MCF 10A (cell line): ENCODE measurements at regions not wholly inside any gene's neighbourhood (a gene's known extent, or its start where the extent isn't known, plus 50 kb on each side); places are given as distances from the start of the nearest gene placed in this dataset.

Experiments
- BruUV-seq: library from RNA; stranded (reverse); fragments of 400-500 nt; replicated peaks from 2 replicates; lab custom pipeline; 2021; lab: Mats Ljungman, UMichigan
- CTCF ChIA-PET: fragments of 300-600 bp; sonication (Branson Sonifier 250); formaldehyde crosslinking; extraction: SDS; loops from one replicate; lab custom pipeline; 2021; ENCODE audit warnings: antibody characterized with exemption, inconsistent platforms; lab: Yijun Ruan, JAX
- POLR2A ChIA-PET: fragments of 300-600, 350-650 bp; sonication (Branson Sonifier 250); formaldehyde crosslinking; extraction: SDS; loops from one replicate; lab custom pipeline; 2020; ENCODE audit warnings: antibody characterized with exemption, inconsistent platforms; lab: Yijun Ruan, JAX
- DNase-seq: peaks from one replicate; pipeline ENCODE4 v3.0.0-alpha.2; 2018; ENCODE audit not compliant: unreplicated experiment
- H3K27ac Mint-ChIP-seq: one replicate; pipeline ENCODE4 v1.8.0; 2022; ENCODE audit warnings: mild to moderate bottlenecking, low read depth, mixed read lengths; ENCODE audit not compliant: unreplicated experiment
- H3K27me3 Mint-ChIP-seq: one replicate; pipeline ENCODE4 v1.8.0; 2022; ENCODE audit warnings: mixed read lengths; ENCODE audit not compliant: insufficient read depth, unreplicated experiment
- H3K36me3 Mint-ChIP-seq: one replicate; pipeline ENCODE4 v1.8.0; 2022; ENCODE audit warnings: mild to moderate bottlenecking, moderate library complexity, mixed read lengths; ENCODE audit not compliant: insufficient read depth, unreplicated experiment
- H3K4me1 Mint-ChIP-seq: one replicate; pipeline ENCODE4 v1.8.0; 2022; ENCODE audit warnings: mixed read lengths; ENCODE audit not compliant: insufficient read depth, unreplicated experiment
- H3K4me3 Mint-ChIP-seq: one replicate; pipeline ENCODE4 v1.8.0; 2022; ENCODE audit warnings: mild to moderate bottlenecking, moderate library complexity, mixed read lengths; ENCODE audit not compliant: unreplicated experiment
- H3K9me3 Mint-ChIP-seq: one replicate; pipeline ENCODE4 v1.8.0; 2022; ENCODE audit warnings: mixed read lengths; ENCODE audit not compliant: unreplicated experiment
- intact Hi-C: fragments of 100-400 bp; cut with micrococcal nuclease; formaldehyde crosslinking; loops from 2 replicates; pipeline ENCODE4 v1.14.1; 2022
- TF ChIP-seq, protein P1 (sequence below): fragments of 200-600 bp; IDR thresholded peaks from one replicate; pipeline ENCODE4 v1.8.0; 2022; ENCODE audit warnings: antibody characterized with exemption, mild to moderate bottlenecking; ENCODE audit not compliant: unreplicated experiment

DNA sequence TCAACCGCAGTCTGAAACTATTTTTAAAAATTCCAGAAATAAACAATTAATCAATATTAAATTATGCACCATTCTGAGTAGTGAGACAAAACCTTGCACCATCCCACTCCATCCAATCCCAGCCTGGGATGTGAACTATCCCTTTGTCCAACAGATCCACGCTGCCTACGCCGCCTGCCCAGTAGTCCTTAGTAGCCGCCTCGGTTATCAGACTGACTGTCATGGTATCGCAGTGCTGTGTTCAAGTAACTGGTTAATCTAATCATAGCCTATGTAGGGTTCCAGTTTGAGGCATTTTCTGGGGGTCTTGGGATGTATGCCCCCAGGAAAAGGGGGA lies 437.7 kb downstream of the HS3ST3B1 start:
- intact Hi-C loops, result loop anchor here (5.0 to 10.0 kb wide), 3 partner anchors 186 to 436 kb away; partner anchors contain the start of gene HS3ST3B1
- Mint-ChIP-seq H3K27ac (peak overlapping the region; percentile 85), H3K9me3 (no peaks in the 10 kb centered on the region), H3K4me1 (peaks cover 30% of the 10 kb centered on the region), H3K4me3 (no peak overlapping the region), H3K27me3 (no peaks in the 10 kb centered on the region), H3K36me3 (no peaks in the 10 kb centered on the region)
- CTCF ChIA-PET, result interaction anchor here (0.8 to 4.3 kb wide), 2 partner anchors 11 to 188 kb away, joined by 3 to 30 read pairs; no protein-coding TSS in a partner anchor
- TF ChIP-seq, protein P1, sequence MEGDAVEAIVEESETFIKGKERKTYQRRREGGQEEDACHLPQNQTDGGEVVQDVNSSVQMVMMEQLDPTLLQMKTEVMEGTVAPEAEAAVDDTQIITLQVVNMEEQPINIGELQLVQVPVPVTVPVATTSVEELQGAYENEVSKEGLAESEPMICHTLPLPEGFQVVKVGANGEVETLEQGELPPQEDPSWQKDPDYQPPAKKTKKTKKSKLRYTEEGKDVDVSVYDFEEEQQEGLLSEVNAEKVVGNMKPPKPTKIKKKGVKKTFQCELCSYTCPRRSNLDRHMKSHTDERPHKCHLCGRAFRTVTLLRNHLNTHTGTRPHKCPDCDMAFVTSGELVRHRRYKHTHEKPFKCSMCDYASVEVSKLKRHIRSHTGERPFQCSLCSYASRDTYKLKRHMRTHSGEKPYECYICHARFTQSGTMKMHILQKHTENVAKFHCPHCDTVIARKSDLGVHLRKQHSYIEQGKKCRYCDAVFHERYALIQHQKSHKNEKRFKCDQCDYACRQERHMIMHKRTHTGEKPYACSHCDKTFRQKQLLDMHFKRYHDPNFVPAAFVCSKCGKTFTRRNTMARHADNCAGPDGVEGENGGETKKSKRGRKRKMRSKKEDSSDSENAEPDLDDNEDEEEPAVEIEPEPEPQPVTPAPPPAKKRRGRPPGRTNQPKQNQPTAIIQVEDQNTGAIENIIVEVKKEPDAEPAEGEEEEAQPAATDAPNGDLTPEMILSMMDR, result no peak
- POLR2A ChIA-PET, result interaction anchor here (0.7 to 2.8 kb wide), 9 partner anchors 10 to 431 kb away, joined by 3 to 24 read pairs (median 4); no protein-coding TSS in a partner anchor
- no TSS peak for BruUV-seq
- no peak for DNase-seq

DNA sequence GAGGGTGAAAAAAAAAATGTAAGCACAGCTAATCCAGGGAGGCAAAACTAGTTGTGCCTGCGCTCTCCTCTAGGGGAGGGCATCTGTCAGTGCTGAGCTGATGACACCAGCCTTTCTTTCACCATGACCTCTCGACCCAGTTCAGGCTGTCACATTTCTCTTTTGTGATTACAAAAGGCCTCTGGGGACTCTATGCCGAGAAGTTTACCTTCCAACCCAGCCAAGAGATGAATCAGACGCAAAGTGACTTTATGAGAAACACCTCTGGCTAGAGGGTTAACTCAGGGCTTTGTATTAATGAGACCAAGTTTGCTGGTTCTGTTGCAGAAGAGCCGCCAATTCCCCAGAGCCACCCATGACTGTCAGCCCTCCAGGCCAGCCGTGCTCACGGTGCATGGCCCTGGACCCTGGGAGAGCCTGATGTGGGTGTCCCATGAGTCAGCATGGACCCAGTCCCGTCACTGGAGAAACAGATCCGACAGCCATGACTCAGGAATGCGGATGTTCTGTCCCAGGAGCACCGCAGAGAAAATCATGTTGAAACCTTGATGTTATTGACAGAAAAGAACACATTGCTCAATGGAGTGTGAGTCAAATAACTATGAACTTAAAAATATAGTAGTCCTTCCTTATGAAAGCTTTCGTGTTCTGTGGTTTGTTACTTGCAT lies 437.2 kb downstream of the HS3ST3B1 start:
- H3K4me3 Mint-ChIP-seq, result peak overlapping the region; percentile 54
- intact Hi-C loops, result loop anchor here (5.0 to 10.0 kb wide), 3 partner anchors 187 to 436 kb away; partner anchors contain the start of gene HS3ST3B1
- no peaks in the 10 kb centered on the region for H3K36me3 Mint-ChIP-seq
- H3K9me3 Mint-ChIP-seq, result no peaks in the 10 kb centered on the region
- peak; percentile 100 for DNase-seq
- no peaks in the 10 kb centered on the region for H3K27me3 Mint-ChIP-seq
- TF ChIP-seq, protein P1, result peak; percentile 36
- CTCF ChIA-PET, result interaction anchor here (0.7 to 4.3 kb wide), 8 partner anchors 10 to 189 kb away, joined by 3 to 30 read pairs (median 4); no protein-coding TSS in a partner anchor
- peaks cover 30% of the 10 kb centered on the region for H3K4me1 Mint-ChIP-seq
- no TSS peak for BruUV-seq
- POLR2A ChIA-PET, result interaction anchor here (0.7 to 2.8 kb wide), 11 partner anchors 12 to 1140 kb away, joined by 3 to 24 read pairs (median 4); no protein-coding TSS in a partner anchor
- peak overlapping the region; percentile 85 for H3K27ac Mint-ChIP-seq

DNA sequence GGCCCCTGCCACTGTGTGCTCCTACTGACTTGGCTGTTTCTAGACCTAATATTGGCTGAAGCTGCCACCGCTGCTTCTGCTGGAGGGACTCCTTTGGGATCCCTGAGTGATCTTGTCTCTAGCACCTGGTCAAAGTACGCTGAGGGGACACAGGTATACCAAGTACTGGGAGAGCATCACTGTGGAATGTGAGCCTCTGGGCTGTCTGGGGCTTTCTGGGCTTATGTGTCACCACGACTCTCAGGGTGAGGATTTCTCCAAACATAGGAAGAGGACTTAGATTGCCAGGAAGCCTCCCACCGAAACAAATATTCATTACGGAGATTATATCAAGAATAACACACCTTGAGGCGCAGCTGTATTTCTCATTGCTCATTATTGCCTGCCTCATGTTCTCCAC lies 435.8 kb downstream of the HS3ST3B1 start:
- ChIA-PET CTCF (interaction anchor here (0.7 to 4.3 kb wide), 3 partner anchors 49 to 1162 kb away, joined by 3 to 30 read pairs (median 3); no protein-coding TSS in a partner anchor), POLR2A (interaction anchor here (0.6 to 2.7 kb wide), 4 partner anchors 22 to 1138 kb away, joined by 3 to 8 read pairs (median 3); no protein-coding TSS in a partner anchor)
- Mint-ChIP-seq H3K27me3 (no peaks in the 10 kb centered on the region), H3K4me1 (peaks cover 30% of the 10 kb centered on the region), H3K4me3 (no peak overlapping the region), H3K9me3 (no peaks in the 10 kb centered on the region), H3K27ac (no peak overlapping the region), H3K36me3 (no peaks in the 10 kb centered on the region)
- no peak for DNase-seq
- TF ChIP-seq, protein P1, result no peak
- intact Hi-C loops, result loop anchor here (5.0 to 10.0 kb wide), 3 partner anchors 188 to 434 kb away; partner anchors contain the start of gene HS3ST3B1
- no TSS peak for BruUV-seq

DNA sequence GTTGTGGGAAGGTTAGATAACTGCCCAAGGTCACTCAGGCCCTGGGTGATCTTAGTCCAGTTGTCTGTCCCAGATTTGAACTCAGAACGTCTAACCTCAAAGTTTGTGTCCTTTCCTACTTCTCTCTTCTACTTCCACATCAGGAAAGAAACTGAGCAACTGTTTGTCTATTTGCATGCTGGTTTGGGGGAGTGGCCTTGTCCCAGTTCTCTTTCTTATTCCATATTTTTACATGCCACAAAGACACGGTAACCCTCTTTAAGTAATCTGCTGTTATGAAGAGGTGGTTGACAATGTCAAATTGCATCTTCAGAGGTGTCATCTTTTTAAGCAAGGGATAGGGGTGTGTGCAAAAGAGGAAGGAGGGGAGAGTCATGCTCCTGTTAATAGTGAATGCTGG lies 432.5 kb downstream of the HS3ST3B1 start:
- H3K4me1 Mint-ChIP-seq, result peaks cover 17% of the 10 kb centered on the region
- H3K36me3 Mint-ChIP-seq, result no peaks in the 10 kb centered on the region
- no peaks in the 10 kb centered on the region for H3K27me3 Mint-ChIP-seq
- ChIA-PET CTCF (no interaction called here), POLR2A (no interaction called here)
- no TSS peak for BruUV-seq
- no peak for DNase-seq
- no peak overlapping the region for H3K4me3 Mint-ChIP-seq
- H3K27ac Mint-ChIP-seq, result no peak overlapping the region
- TF ChIP-seq, protein P1, result no peak
- intact Hi-C loops, result loop anchor here (10.0 kb wide), 1 partner anchor 191 kb away; no protein-coding TSS in a partner anchor
- no peaks in the 10 kb centered on the region for H3K9me3 Mint-ChIP-seq
